ENCODE measurements at regions not wholly inside any gene's neighbourhood (a gene's known extent, or its start where the extent isn't known, plus 50 kb on each side); places are given as distances from the start of the nearest gene placed in this dataset.

GRCh38 chr20:11387189-11387754 lies 530.4 kb upstream of the BTBD3 start:
- H2AFZ ChIP-seq (ENCODE audit: low read length): no peak overlapping the region
- no peaks in the 10 kb centered on the region for H3K27me3 ChIP-seq (replicated peaks; ENCODE audit: insufficient read depth, low read length)
- H3K9ac ChIP-seq (ENCODE audit: low read length): no peak overlapping the region
- H3K79me2 ChIP-seq (ENCODE audit: low read length): no peaks in the 10 kb centered on the region
- DNase-seq: no peak
- no peaks in the 10 kb centered on the region for H3K9me2 ChIP-seq (replicated peaks; ENCODE audit: insufficient read depth, low read length)
- H3K9me3 ChIP-seq (replicated peaks; ENCODE audit: insufficient read depth, low read length): no peaks in the 10 kb centered on the region
- H3K4me2 ChIP-seq (ENCODE audit: low read depth, low read length): no peak overlapping the region
- no peaks in the 10 kb centered on the region for H3K4me1 ChIP-seq (ENCODE audit: low read length)
- H3K27ac ChIP-seq (ENCODE audit: low read length): no peak overlapping the region
- no peaks in the 10 kb centered on the region for H3K36me3 ChIP-seq (replicated peaks; ENCODE audit: insufficient read depth, low read length)
- no peaks in the 10 kb centered on the region for H3F3A ChIP-seq (ENCODE audit: insufficient read depth, low read length)
- H4K20me1 ChIP-seq (ENCODE audit: insufficient read depth, low read length): no peaks in the 10 kb centered on the region
- H3K4me3 ChIP-seq (ENCODE audit: low read length): no peak overlapping the region
- no peak for TF ChIP-seq EZH2phosphoT487 (IDR thresholded peaks at IDR 0.05; ENCODE audit: low read length)
- TF ChIP-seq, protein P1, sequence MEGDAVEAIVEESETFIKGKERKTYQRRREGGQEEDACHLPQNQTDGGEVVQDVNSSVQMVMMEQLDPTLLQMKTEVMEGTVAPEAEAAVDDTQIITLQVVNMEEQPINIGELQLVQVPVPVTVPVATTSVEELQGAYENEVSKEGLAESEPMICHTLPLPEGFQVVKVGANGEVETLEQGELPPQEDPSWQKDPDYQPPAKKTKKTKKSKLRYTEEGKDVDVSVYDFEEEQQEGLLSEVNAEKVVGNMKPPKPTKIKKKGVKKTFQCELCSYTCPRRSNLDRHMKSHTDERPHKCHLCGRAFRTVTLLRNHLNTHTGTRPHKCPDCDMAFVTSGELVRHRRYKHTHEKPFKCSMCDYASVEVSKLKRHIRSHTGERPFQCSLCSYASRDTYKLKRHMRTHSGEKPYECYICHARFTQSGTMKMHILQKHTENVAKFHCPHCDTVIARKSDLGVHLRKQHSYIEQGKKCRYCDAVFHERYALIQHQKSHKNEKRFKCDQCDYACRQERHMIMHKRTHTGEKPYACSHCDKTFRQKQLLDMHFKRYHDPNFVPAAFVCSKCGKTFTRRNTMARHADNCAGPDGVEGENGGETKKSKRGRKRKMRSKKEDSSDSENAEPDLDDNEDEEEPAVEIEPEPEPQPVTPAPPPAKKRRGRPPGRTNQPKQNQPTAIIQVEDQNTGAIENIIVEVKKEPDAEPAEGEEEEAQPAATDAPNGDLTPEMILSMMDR (IDR thresholded peaks at IDR 0.05; ENCODE audit: low read length): no peak
- no peak for TF ChIP-seq EZH2 (optimal IDR thresholded peaks at IDR 0.05; ENCODE audit: low read depth, low read length)

DNA sequence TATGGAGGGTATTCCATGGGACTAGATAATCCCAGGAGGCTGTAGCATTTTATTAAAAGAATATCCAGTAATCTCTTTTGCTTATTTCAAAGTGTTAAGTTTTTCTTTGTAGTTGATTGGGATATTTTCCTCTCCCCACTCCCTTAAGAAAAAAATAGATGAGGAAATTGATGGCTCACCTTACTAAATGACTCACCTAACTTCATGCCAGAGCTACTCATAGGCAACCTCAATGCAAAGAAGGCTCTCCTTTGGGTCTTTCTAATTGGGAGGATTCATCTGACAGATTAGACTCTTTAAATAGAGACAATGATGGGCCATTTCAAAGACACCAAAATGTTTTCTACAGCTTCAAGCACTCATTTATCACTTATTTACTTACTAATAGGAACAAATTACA lies 528.5 kb upstream of the BTBD3 start:
- H4K20me1 ChIP-seq (ENCODE audit: insufficient read depth, low read length): no peaks in the 10 kb centered on the region
- no peak overlapping the region for H3K9ac ChIP-seq (ENCODE audit: low read length)
- no peaks in the 10 kb centered on the region for H3K36me3 ChIP-seq (replicated peaks; ENCODE audit: insufficient read depth, low read length)
- H3K4me3 ChIP-seq (ENCODE audit: low read length): no peak overlapping the region
- H3K27ac ChIP-seq (ENCODE audit: low read length): no peak overlapping the region
- H3K4me2 ChIP-seq (ENCODE audit: low read depth, low read length): no peak overlapping the region
- DNase-seq: no peak
- no peaks in the 10 kb centered on the region for H3K9me3 ChIP-seq (replicated peaks; ENCODE audit: insufficient read depth, low read length)
- no peaks in the 10 kb centered on the region for H3K4me1 ChIP-seq (ENCODE audit: low read length)
- no peaks in the 10 kb centered on the region for H3K9me2 ChIP-seq (replicated peaks; ENCODE audit: insufficient read depth, low read length)
- no peaks in the 10 kb centered on the region for H3K79me2 ChIP-seq (ENCODE audit: low read length)
- no peaks in the 10 kb centered on the region for H3F3A ChIP-seq (ENCODE audit: insufficient read depth, low read length)
- no peak overlapping the region for H2AFZ ChIP-seq (ENCODE audit: low read length)
- H3K27me3 ChIP-seq (replicated peaks; ENCODE audit: insufficient read depth, low read length): no peaks in the 10 kb centered on the region
- TF ChIP-seq EZH2phosphoT487 (IDR thresholded peaks at IDR 0.05; ENCODE audit: low read length): no peak
- no peak for TF ChIP-seq EZH2 (optimal IDR thresholded peaks at IDR 0.05; ENCODE audit: low read depth, low read length)
- TF ChIP-seq, protein P1 (IDR thresholded peaks at IDR 0.05; ENCODE audit: low read length): no peak

DNA sequence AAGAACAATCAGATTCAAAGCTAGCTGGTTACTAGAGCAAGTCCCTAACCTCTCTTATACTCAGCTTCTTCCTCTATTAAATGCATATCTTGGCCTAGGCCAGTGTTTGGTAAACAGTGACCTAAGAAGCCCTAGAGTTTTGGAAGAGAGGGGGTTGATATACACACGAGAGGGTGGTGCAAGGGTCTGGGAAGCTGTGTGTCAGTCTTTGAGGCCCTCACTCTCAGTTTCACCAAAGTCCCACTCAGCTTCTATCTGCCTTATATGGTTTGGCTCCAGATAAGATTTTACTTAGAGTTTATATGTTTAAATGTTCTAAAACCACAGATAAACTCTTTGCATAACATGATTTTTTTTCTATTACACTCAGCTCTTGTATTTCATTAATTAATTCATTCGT lies 526.1 kb upstream of the BTBD3 start:
- no peaks in the 10 kb centered on the region for H4K20me1 ChIP-seq (ENCODE audit: insufficient read depth, low read length)
- no peaks in the 10 kb centered on the region for H3K79me2 ChIP-seq (ENCODE audit: low read length)
- no peaks in the 10 kb centered on the region for H3K9me2 ChIP-seq (replicated peaks; ENCODE audit: insufficient read depth, low read length)
- DNase-seq: no peak
- no peak overlapping the region for H2AFZ ChIP-seq (ENCODE audit: low read length)
- no peaks in the 10 kb centered on the region for H3K4me1 ChIP-seq (ENCODE audit: low read length)
- no peak overlapping the region for H3K27ac ChIP-seq (ENCODE audit: low read length)
- H3K4me3 ChIP-seq (ENCODE audit: low read length): no peak overlapping the region
- H3K9me3 ChIP-seq (replicated peaks; ENCODE audit: insufficient read depth, low read length): no peaks in the 10 kb centered on the region
- no peaks in the 10 kb centered on the region for H3K36me3 ChIP-seq (replicated peaks; ENCODE audit: insufficient read depth, low read length)
- no peak overlapping the region for H3K9ac ChIP-seq (ENCODE audit: low read length)
- no peaks in the 10 kb centered on the region for H3F3A ChIP-seq (ENCODE audit: insufficient read depth, low read length)
- no peaks in the 10 kb centered on the region for H3K27me3 ChIP-seq (replicated peaks; ENCODE audit: insufficient read depth, low read length)
- TF ChIP-seq EZH2phosphoT487 (IDR thresholded peaks at IDR 0.05; ENCODE audit: low read length) (no peak), EZH2 (optimal IDR thresholded peaks at IDR 0.05; ENCODE audit: low read depth, low read length) (no peak)
- TF ChIP-seq, protein P1 (IDR thresholded peaks at IDR 0.05; ENCODE audit: low read length): no peak
- H3K4me2 ChIP-seq (ENCODE audit: low read depth, low read length): no peak overlapping the region
